DOHH2 (cell line): ENCODE measurements at regions not wholly inside any gene's neighbourhood (a gene's known extent, or its start where the extent isn't known, plus 50 kb on each side); places are given as distances from the start of the nearest gene placed in this dataset.

Source experiments
- H3F3A ChIP-seq: fragments of 200-600 bp; sonication (generic), shearing (Covaris generic); 2 replicates; pipeline ENCODE4 v1.6.0; 2016; ENCODE audit warnings: antibody characterized with exemption, mild to moderate bottlenecking; ENCODE audit not compliant: control insufficient read depth, insufficient read depth
- H3K27ac ChIP-seq: fragments of 200-600 bp; sonication (generic); 2 replicates; pipeline ENCODE4 v1.5.1; 2014; ENCODE audit warnings: low read depth, mild to moderate bottlenecking, low read length, moderate library complexity
- H3K27me3 ChIP-seq: fragments of 200-600 bp; sonication (generic); 2 replicates; pipeline ENCODE4 v1.6.1; 2014; ENCODE audit warnings: mild to moderate bottlenecking, low read length, mixed read lengths; ENCODE audit not compliant: control insufficient read depth
- H3K36me3 ChIP-seq: fragments of 200-600 bp; sonication (generic); 2 replicates; pipeline ENCODE4 v1.6.1; 2014; ENCODE audit warnings: mild to moderate bottlenecking, low read length, moderate library complexity, mixed read lengths; ENCODE audit not compliant: control insufficient read depth
- H3K4me1 ChIP-seq: fragments of 200-600 bp; sonication (generic); 2 replicates; pipeline ENCODE4 v1.6.1; 2014; ENCODE audit warnings: mild to moderate bottlenecking, low read length, mixed read lengths; ENCODE audit not compliant: control insufficient read depth
- H3K4me2 ChIP-seq: fragments of 200-600 bp; sonication (generic); 2 replicates; pipeline ENCODE4 v1.6.0; 2014; ENCODE audit warnings: mild to moderate bottlenecking, low read length, moderate library complexity
- H3K4me3 ChIP-seq: fragments of 200-600 bp; sonication (generic); 2 replicates; pipeline ENCODE4 v1.5.1; 2014; ENCODE audit warnings: mild to moderate bottlenecking, low read length, mixed read lengths
- H3K79me2 ChIP-seq: fragments of 200-600 bp; sonication (generic); 2 replicates; pipeline ENCODE4 v1.6.1; 2014; ENCODE audit warnings: mild to moderate bottlenecking, low read length, mixed read lengths; ENCODE audit not compliant: control insufficient read depth
- H3K9me2 ChIP-seq: fragments of 200-600 bp; sonication (generic); replicated peaks from 2 replicates; pipeline ENCODE4 v1.6.1; 2014; ENCODE audit warnings: mild to moderate bottlenecking, low read length, mixed read lengths; ENCODE audit not compliant: control insufficient read depth
- H3K9me3 ChIP-seq: fragments of 200-600 bp; sonication (generic); 2 replicates; pipeline ENCODE4 v1.6.1; 2014; ENCODE audit warnings: antibody characterized with exemption, low read length, mixed read lengths; ENCODE audit not compliant: control insufficient read depth, insufficient read depth
- H4K20me1 ChIP-seq: fragments of 200-600 bp; sonication (generic); 2 replicates; pipeline ENCODE4 v1.6.0; 2014; ENCODE audit warnings: low read depth, mild to moderate bottlenecking, antibody characterized with exemption, low read length, moderate library complexity; ENCODE audit not compliant: control insufficient read depth, insufficient read depth
- EZH2phosphoT487 ChIP-seq: fragments of 200-600 bp; sonication (generic); IDR thresholded peaks from 2 replicates; pipeline ENCODE4 v1.6.1; 2017; ENCODE audit warnings: borderline replicate concordance, mild to moderate bottlenecking, antibody characterized with exemption, low read length, moderate library complexity, mixed read lengths
- TF ChIP-seq, protein P1 (sequence below): fragments of 200-600 bp; sonication (generic); IDR thresholded peaks from one replicate; pipeline ENCODE4 v1.5.1; 2014; ENCODE audit warnings: antibody characterized with exemption, mild to moderate bottlenecking, low read depth, low read length; ENCODE audit not compliant: poor library complexity, severe bottlenecking

DNA sequence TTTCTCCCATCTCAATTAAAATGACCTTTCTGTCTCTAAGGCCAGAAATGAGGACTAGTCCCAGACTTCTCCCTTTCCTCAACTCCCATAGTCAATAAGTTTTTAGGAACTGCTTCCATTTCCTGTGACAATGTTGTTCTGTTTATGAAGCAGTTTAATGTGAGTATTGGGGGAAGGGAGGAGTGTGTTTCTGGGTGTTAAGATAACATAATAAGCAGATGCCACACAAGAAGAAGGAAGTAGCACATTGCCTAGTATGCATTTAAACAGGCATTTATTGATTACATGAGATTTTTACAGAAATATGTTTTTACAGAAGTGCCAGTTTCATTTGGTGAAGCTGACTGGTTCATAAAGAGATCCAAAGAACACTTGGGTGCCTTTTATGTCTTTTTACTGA, 65.6 kb upstream of the TNR start:
- Histone ChIP-seq H3K4me3 (no peak overlapping the region), H3K27ac (no peak overlapping the region)
- TF ChIP-seq, protein P1, sequence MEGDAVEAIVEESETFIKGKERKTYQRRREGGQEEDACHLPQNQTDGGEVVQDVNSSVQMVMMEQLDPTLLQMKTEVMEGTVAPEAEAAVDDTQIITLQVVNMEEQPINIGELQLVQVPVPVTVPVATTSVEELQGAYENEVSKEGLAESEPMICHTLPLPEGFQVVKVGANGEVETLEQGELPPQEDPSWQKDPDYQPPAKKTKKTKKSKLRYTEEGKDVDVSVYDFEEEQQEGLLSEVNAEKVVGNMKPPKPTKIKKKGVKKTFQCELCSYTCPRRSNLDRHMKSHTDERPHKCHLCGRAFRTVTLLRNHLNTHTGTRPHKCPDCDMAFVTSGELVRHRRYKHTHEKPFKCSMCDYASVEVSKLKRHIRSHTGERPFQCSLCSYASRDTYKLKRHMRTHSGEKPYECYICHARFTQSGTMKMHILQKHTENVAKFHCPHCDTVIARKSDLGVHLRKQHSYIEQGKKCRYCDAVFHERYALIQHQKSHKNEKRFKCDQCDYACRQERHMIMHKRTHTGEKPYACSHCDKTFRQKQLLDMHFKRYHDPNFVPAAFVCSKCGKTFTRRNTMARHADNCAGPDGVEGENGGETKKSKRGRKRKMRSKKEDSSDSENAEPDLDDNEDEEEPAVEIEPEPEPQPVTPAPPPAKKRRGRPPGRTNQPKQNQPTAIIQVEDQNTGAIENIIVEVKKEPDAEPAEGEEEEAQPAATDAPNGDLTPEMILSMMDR, result no peak
- TF ChIP-seq EZH2phosphoT487, result no peak

DNA sequence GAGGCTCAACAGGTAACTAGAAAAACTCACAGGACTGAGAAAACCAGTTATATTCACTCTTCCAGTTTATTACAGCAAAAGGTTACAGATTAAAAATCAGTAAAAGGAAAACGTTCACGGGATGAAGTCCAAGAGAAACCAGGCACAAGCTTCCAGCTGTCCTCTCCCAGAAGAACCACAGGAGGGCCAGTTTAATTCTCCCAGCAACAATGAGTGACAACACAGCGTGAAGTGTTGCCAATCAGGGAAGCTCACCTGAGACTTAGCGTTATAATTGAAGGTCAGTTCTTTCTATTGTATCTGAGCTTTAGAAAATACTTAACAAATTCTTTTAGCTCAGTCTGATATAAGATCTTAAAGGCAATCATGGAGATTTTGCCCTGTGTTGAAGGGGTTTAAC, 65.2 kb upstream of the TNR start:
- no peaks in the 10 kb centered on the region for H3K4me1 ChIP-seq
- H3K4me3 ChIP-seq, result no peak overlapping the region
- H3K9me3 ChIP-seq, result no peaks in the 10 kb centered on the region
- no peaks in the 10 kb centered on the region for H3K36me3 ChIP-seq
- no peaks in the 10 kb centered on the region for H3K79me2 ChIP-seq
- H3K4me2 ChIP-seq, result no peak overlapping the region
- no peaks in the 10 kb centered on the region for H3K9me2 ChIP-seq
- H4K20me1 ChIP-seq, result no peaks in the 10 kb centered on the region
- no peaks in the 10 kb centered on the region for H3K27me3 ChIP-seq
- no peak for TF ChIP-seq EZH2phosphoT487
- TF ChIP-seq, protein P1, result no peak
- no peaks in the 10 kb centered on the region for H3F3A ChIP-seq
- no peak overlapping the region for H3K27ac ChIP-seq

More for the DNA sequence above, 65.6 kb upstream of the TNR start:
- no peaks in the 10 kb centered on the region for H3K4me1 ChIP-seq
- no peaks in the 10 kb centered on the region for H3F3A ChIP-seq
- no peak overlapping the region for H3K4me2 ChIP-seq
- H4K20me1 ChIP-seq, result no peaks in the 10 kb centered on the region
- H3K9me3 ChIP-seq, result no peaks in the 10 kb centered on the region
- no peaks in the 10 kb centered on the region for H3K9me2 ChIP-seq
- H3K27me3 ChIP-seq, result no peaks in the 10 kb centered on the region
- no peaks in the 10 kb centered on the region for H3K36me3 ChIP-seq
- no peaks in the 10 kb centered on the region for H3K79me2 ChIP-seq

DNA sequence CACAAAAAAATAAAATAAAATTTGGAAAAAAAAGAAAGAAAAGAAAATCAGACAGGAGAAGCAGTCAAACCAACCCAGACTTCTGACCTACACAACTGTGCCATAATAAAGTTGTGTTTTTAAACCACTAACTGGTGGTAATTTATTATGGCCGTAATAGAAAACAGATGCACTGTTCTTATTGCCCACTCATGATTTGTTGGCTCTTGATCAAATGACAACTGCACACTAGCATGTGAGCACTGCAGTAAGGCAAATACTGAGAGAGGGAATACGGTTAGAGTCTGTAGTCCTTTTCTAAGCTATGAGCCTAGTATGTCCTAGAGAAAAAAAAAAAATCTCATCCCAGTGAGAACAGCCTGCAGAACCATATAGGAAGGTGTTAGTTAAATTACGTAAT, 61.2 kb upstream of the TNR start:
- Histone ChIP-seq H3K36me3 (no peaks in the 10 kb centered on the region), H3K27ac (no peak overlapping the region), H4K20me1 (no peaks in the 10 kb centered on the region), H3K27me3 (no peaks in the 10 kb centered on the region), H3K79me2 (no peaks in the 10 kb centered on the region), H3K9me2 (no peaks in the 10 kb centered on the region), H3K4me2 (no peak overlapping the region), H3K9me3 (no peaks in the 10 kb centered on the region), H3K4me1 (no peaks in the 10 kb centered on the region), H3F3A (no peaks in the 10 kb centered on the region), H3K4me3 (no peak overlapping the region)
- TF ChIP-seq EZH2phosphoT487, result no peak
- TF ChIP-seq, protein P1, result no peak

DNA sequence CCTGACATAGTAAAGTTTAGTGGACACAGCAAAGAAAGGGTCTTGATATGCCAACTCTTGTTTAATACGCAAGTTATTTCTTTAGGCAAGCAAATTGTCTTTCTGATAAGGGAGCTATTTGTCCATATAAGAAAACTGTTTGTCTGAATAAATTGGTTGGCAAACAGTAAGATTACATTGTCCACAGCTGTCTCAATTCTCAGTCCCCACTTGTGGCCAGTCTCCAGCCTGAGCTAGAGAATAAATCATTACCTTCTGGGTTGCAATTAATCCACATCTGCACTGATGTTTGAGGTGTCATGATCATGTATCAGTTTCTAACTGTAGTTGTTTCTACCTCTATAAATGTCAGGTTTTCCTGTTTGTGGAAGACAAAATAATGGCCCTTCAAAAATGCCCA, 60.0 kb upstream of the TNR start:
- H3K27ac ChIP-seq, result no peak overlapping the region
- no peaks in the 10 kb centered on the region for H3K9me2 ChIP-seq
- no peak overlapping the region for H3K4me2 ChIP-seq
- TF ChIP-seq, protein P1, result no peak
- TF ChIP-seq EZH2phosphoT487, result no peak
- H3K27me3 ChIP-seq, result no peaks in the 10 kb centered on the region
- H3K4me1 ChIP-seq, result no peaks in the 10 kb centered on the region
- H3K9me3 ChIP-seq, result no peaks in the 10 kb centered on the region
- no peaks in the 10 kb centered on the region for H3K79me2 ChIP-seq
- H3K4me3 ChIP-seq, result no peak overlapping the region
- H3K36me3 ChIP-seq, result no peaks in the 10 kb centered on the region
- H3F3A ChIP-seq, result no peaks in the 10 kb centered on the region
- H4K20me1 ChIP-seq, result no peaks in the 10 kb centered on the region
